Activated T-helper 2 cell treated with anti-CD3 and anti-CD28 coated beads, Interferon-gamma antibody, Interleukin-2, Interleukin-4, amounts not matched to agents 10 μg/mL and 5 μg/mL and 100 μg/mL, durations not matched to agents 14 hours and 24 hours and 36 hours (primary cell): ENCODE measurements at regions not wholly inside any gene's neighbourhood (a gene's known extent, or its start where the extent isn't known, plus 50 kb on each side); places are given as distances from the start of the nearest gene placed in this dataset.

Source experiments
- DNase-seq: peaks from one replicate; pipeline ENCODE4 v3.0.0; 2021; ENCODE audit warnings: low spot score
- H3K27ac Mint-ChIP-seq: one replicate; pipeline ENCODE4 v1.8.0; 2021; ENCODE audit warnings: mixed read lengths
- H3K27me3 Mint-ChIP-seq: one replicate; pipeline ENCODE4 v1.8.0; 2021; ENCODE audit warnings: low read depth, mixed read lengths
- H3K36me3 Mint-ChIP-seq: one replicate; pipeline ENCODE4 v1.8.0; 2021; ENCODE audit warnings: low read depth, mixed read lengths
- H3K4me1 Mint-ChIP-seq: one replicate; pipeline ENCODE4 v1.8.0; 2021; ENCODE audit warnings: low read depth, mixed read lengths
- H3K4me3 Mint-ChIP-seq: one replicate; pipeline ENCODE4 v1.8.0; 2021; ENCODE audit warnings: low read depth, mild to moderate bottlenecking, moderate library complexity, mixed read lengths
- H3K9me3 Mint-ChIP-seq: one replicate; pipeline ENCODE4 v1.8.0; 2021; ENCODE audit warnings: mixed read lengths
- intact Hi-C: fragments of 100-400 bp; cut with micrococcal nuclease; formaldehyde crosslinking; loops from one replicate; pipeline ENCODE4 v1.15.1; 2023

DNA sequence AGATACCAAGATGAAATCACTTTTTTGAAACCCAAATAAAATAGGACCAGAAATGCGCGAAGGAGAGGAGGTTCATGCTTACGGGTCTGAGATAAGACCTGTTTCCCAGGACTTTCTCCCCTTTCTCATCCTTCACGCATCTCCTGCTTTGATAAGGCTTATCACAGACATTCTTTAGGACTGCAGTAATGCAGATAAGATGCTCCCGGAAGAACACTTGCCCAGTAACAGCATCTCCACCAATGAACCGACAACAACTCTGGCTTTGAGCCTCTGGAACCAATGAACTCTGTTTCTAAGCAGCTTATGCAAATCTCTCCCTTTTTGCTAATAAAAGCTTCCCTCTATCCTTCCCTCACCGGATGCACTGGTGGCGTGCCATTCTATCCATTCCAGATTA, 783.4 kb upstream of the ARGLU1 start:
- Mint-ChIP-seq H3K4me1 (no peaks in the 10 kb centered on the region), H3K9me3 (peaks cover 18% of the 10 kb centered on the region), H3K27me3 (no peaks in the 10 kb centered on the region), H3K4me3 (no peak overlapping the region), H3K27ac (no peak overlapping the region), H3K36me3 (no peaks in the 10 kb centered on the region)
- intact Hi-C loops = no loop called here
- no peak for DNase-seq

DNA sequence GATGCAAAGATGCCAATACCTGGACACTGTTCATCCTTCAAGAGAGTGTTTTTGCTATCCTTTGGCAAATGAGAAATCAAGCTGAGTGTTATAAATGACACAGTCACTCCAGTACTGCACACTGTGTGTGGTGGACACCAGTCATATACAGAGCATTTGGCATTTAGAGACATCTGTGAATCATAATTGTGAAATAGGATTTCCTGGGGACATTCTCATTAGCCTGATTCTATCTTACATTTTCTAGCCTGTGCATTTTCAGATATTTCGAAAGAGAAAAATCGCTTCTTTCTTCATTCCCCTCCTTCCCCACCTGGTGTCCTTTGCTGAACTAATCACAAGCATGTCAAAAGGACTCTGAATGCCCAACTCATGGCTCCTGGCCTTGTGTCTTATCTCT, 781.0 kb upstream of the ARGLU1 start:
- no peak overlapping the region for H3K4me3 Mint-ChIP-seq
- no peak overlapping the region for H3K27ac Mint-ChIP-seq
- no peak for DNase-seq
- H3K9me3 Mint-ChIP-seq = peaks cover 16% of the 10 kb centered on the region
- H3K27me3 Mint-ChIP-seq = no peaks in the 10 kb centered on the region
- no peaks in the 10 kb centered on the region for H3K36me3 Mint-ChIP-seq
- intact Hi-C loops = no loop called here
- no peaks in the 10 kb centered on the region for H3K4me1 Mint-ChIP-seq

GRCh38 chr13:107348471-107348870, 780.5 kb upstream of the ARGLU1 start:
- Mint-ChIP-seq H3K4me1 (no peaks in the 10 kb centered on the region), H3K36me3 (no peaks in the 10 kb centered on the region), H3K4me3 (no peak overlapping the region), H3K27me3 (no peaks in the 10 kb centered on the region), H3K9me3 (peaks cover 16% of the 10 kb centered on the region), H3K27ac (no peak overlapping the region)
- no peak for DNase-seq
- intact Hi-C loops = no loop called here

GRCh38 chr13:107347641-107348369, 779.9 kb upstream of the ARGLU1 start:
- H3K36me3 Mint-ChIP-seq = no peaks in the 10 kb centered on the region
- intact Hi-C loops = no loop called here

DNA sequence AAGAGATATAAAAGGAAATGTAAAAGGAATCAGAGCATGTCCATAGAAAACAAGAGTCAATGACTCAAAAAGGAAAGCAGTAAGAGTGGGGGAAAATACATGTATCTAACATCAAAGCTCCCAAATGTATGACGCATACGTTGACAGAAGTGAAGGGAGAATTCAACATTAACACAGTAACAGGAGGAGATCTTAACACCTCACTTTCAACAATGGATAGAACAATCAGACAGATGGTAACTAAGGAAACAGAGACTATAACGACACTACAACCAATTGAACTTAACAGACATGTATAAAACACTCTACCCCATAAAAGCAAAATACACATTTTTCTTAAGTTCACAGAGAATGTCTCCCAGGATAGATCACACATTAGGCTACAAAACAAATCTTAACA, 774.8 kb upstream of the ARGLU1 start:
- H3K27me3 Mint-ChIP-seq = no peaks in the 10 kb centered on the region
- no peak overlapping the region for H3K4me3 Mint-ChIP-seq
- H3K9me3 Mint-ChIP-seq = peaks cover 13% of the 10 kb centered on the region
- no peak overlapping the region for H3K27ac Mint-ChIP-seq
- DNase-seq = no peak
- no peaks in the 10 kb centered on the region for H3K4me1 Mint-ChIP-seq
- intact Hi-C loops = no loop called here
- H3K36me3 Mint-ChIP-seq = no peaks in the 10 kb centered on the region

More at GRCh38 chr13:107347641-107348369, 779.9 kb upstream of the ARGLU1 start:
- Mint-ChIP-seq H3K4me3 (no peak overlapping the region), H3K4me1 (no peaks in the 10 kb centered on the region), H3K9me3 (peaks cover 19% of the 10 kb centered on the region), H3K27me3 (no peaks in the 10 kb centered on the region), H3K27ac (no peak overlapping the region)
- no peak for DNase-seq

- H3K27me3 Mint-ChIP-seq = no peaks in the 10 kb centered on the region
- H3K4me3 Mint-ChIP-seq = no peak overlapping the region
- no peaks in the 10 kb centered on the region for H3K36me3 Mint-ChIP-seq
- no peak overlapping the region for H3K27ac Mint-ChIP-seq
- intact Hi-C loops = no loop called here
- no peaks in the 10 kb centered on the region for H3K4me1 Mint-ChIP-seq
- H3K9me3 Mint-ChIP-seq = peaks cover 8% of the 10 kb centered on the region
- DNase-seq = no peak
These were observed 771.3 kb upstream of the ARGLU1 start for GRCh38 chr13:107339209-107339608.

DNA sequence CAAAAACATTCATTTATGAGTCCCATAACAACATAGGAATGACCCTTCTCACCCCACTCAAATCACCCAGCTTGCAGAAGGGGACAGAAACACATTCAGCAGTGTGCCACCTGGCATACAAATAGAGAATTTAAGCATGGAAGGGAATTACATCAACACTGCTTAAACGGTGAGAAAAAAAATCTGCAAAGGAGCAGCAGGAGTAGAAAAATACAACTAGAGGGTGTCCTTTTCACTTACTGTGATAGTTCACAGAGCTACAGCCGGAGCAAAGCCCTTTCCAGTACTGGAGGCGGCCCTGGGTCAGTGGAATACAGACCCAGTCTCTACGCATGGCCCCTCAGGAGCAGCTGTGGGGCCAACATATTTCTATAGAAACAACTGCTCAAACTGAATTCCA, 764.3 kb upstream of the ARGLU1 start:
- intact Hi-C loops = no loop called here
- H3K4me3 Mint-ChIP-seq = no peak overlapping the region
- no peak overlapping the region for H3K27ac Mint-ChIP-seq
- H3K36me3 Mint-ChIP-seq = no peaks in the 10 kb centered on the region
- no peaks in the 10 kb centered on the region for H3K9me3 Mint-ChIP-seq
- no peaks in the 10 kb centered on the region for H3K4me1 Mint-ChIP-seq
- DNase-seq = no peak
- no peaks in the 10 kb centered on the region for H3K27me3 Mint-ChIP-seq

GRCh38 chr13:107331359-107331758, 763.4 kb upstream of the ARGLU1 start:
- H3K4me1 Mint-ChIP-seq = no peaks in the 10 kb centered on the region
- no peaks in the 10 kb centered on the region for H3K36me3 Mint-ChIP-seq
- H3K27ac Mint-ChIP-seq = no peak overlapping the region
- no peaks in the 10 kb centered on the region for H3K9me3 Mint-ChIP-seq
- no peaks in the 10 kb centered on the region for H3K27me3 Mint-ChIP-seq
- no peak for DNase-seq
- H3K4me3 Mint-ChIP-seq = no peak overlapping the region
- intact Hi-C loops = no loop called here

DNA sequence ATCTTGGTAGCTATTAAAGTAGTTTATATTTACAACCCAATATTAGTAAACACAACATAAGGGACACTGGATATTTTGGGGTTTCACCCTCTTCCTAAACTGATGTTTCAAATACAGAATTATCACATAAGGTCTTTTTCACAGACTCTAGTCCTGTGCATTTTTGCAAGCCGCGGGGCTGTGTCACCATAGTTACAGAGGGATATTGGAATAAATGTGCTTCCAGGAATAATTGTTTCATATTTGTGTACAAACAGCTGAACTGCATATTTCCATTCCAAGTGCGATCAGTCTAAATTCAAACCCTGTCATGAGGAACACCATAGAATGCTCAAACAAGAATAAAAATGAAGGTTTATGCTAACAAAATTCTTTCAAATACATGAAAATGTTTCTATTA, 762.5 kb upstream of the ARGLU1 start:
- intact Hi-C loops = no loop called here
- H3K27ac Mint-ChIP-seq = no peak overlapping the region
- no peak overlapping the region for H3K4me3 Mint-ChIP-seq
- no peaks in the 10 kb centered on the region for H3K36me3 Mint-ChIP-seq
- no peaks in the 10 kb centered on the region for H3K4me1 Mint-ChIP-seq
- DNase-seq = no peak
- no peaks in the 10 kb centered on the region for H3K9me3 Mint-ChIP-seq
- no peaks in the 10 kb centered on the region for H3K27me3 Mint-ChIP-seq

DNA sequence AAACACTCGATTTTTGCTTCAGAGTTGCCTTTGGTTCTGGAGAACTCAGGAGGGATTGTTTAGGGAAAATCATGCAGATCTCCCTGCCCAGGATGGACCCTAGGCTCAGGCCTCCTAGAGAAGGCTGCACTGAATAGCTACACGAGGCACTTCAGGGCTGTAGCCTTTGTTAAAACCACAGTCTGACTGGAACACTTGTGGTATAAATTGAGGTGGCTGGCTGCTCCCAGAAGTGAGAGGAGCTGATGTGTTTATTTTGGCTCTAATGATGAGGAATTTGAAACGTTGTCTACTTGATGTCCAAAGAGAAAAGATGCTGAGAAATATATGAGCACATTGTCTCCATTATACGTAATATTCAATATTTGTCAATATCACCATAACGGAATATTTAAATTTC, 762.1 kb upstream of the ARGLU1 start:
- Mint-ChIP-seq H3K27ac (no peak overlapping the region), H3K36me3 (no peaks in the 10 kb centered on the region), H3K4me3 (no peak overlapping the region), H3K4me1 (no peaks in the 10 kb centered on the region), H3K27me3 (no peaks in the 10 kb centered on the region), H3K9me3 (no peaks in the 10 kb centered on the region)
- DNase-seq = no peak
- intact Hi-C loops = no loop called here

DNA sequence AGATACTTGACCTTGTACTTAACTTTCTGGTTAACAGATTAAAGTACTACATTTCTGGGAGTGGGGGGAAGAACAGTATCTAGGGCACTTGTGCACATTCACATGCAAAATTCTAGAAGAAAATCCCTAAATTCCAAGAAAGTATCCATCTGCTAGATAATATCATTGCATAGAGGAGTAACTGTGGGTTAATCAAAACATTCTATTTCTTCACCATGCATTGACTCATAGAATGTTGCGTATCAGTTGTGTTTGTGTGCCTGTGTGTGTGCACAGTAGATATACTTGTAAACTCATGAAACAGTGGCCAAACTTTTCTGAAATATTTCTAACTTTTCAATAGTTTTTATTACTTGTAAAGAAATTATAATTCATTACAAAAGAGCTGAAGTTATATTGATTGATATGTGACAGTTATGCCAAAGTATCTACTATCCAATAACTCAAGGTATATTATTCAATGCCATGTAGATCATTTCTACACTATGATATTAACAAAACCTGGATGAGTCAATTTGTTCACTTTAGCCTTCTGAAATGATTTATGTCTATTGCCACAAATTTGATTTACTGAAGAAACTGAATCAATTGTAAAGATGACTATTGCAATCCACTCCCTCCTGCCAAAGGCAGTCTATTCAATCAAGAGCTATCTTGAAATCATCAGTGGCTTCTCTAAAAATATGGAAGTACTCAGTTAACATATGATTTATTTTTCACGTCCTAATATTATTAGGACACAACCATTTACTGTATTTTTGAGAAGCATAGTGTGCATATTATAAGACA, 756.7 kb upstream of the ARGLU1 start:
- intact Hi-C loops = no loop called here
- Mint-ChIP-seq H3K36me3 (no peaks in the 10 kb centered on the region), H3K4me3 (no peak overlapping the region), H3K4me1 (no peaks in the 10 kb centered on the region), H3K27ac (no peak overlapping the region), H3K27me3 (no peaks in the 10 kb centered on the region), H3K9me3 (peaks cover 4% of the 10 kb centered on the region)
- no peak for DNase-seq

- H3K27me3 Mint-ChIP-seq = no peaks in the 10 kb centered on the region
- intact Hi-C loops = no loop called here
- H3K27ac Mint-ChIP-seq = no peak overlapping the region
- no peaks in the 10 kb centered on the region for H3K36me3 Mint-ChIP-seq
- no peak overlapping the region for H3K4me3 Mint-ChIP-seq
- no peak for DNase-seq
- H3K9me3 Mint-ChIP-seq = peaks cover 4% of the 10 kb centered on the region
- H3K4me1 Mint-ChIP-seq = no peaks in the 10 kb centered on the region
These were observed 754.3 kb upstream of the ARGLU1 start for GRCh38 chr13:107322228-107322627.

DNA sequence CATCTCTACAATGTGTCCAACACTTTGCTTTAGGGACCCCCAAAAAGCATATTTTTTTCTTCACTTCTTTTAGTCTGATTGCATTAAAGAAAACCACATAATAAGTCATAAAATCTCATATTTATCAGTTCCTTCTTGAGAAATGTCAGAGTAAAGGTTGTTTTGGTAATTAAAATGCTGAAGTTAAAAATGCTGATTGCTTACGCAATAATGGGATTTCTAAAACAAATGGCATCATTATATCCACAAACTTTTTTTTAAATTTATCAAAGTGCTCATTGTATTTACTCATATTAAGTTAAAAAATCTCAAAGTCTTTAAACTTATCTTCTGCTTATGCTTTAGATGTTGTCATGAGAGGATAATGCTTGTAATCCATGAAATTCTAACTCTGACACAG, 737.2 kb upstream of the ARGLU1 start:
- Mint-ChIP-seq H3K4me1 (no peaks in the 10 kb centered on the region), H3K4me3 (no peak overlapping the region), H3K27ac (no peak overlapping the region), H3K27me3 (no peaks in the 10 kb centered on the region), H3K36me3 (no peaks in the 10 kb centered on the region), H3K9me3 (peaks cover 7% of the 10 kb centered on the region)
- intact Hi-C loops = no loop called here
- DNase-seq = no peak
